ENCODE measurements at regions not wholly inside any gene's neighbourhood (a gene's known extent, or its start where the extent isn't known, plus 50 kb on each side); places are given as distances from the start of the nearest gene placed in this dataset.

DNA sequence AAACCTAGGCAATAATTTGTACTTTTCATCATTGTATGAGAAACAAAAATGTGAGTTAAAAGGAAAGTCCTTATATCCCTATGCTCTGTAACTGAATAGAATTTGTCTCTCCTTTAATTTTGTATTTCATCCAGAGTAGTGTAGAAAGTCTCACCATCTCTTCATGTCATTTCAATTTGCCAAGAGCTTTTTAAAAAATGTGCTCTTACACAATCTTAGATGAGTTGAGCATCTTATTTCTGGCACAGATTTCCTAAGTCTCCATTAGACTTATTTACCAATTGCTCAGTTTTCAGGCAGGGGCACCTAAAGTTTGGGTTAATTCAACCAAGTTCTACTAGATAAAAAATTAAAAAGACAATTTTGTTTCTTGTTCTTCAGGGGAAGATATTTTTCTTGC lies 201.5 kb upstream of the RBMS3 start:
- TF ChIP-seq CTCF (IDR thresholded peaks at IDR 0.05) (no peak), EZH2 (IDR thresholded peaks at IDR 0.05) (no peak)
